GM19099 (cell line): ENCODE measurements at regions not wholly inside any gene's neighbourhood (a gene's known extent, or its start where the extent isn't known, plus 50 kb on each side); places are given as distances from the start of the nearest gene placed in this dataset.

ENCODE experiments used
- POLR2A ChIP-seq: IDR thresholded peaks from 3 replicates; pipeline ENCODE4 v1.6.1; 2011; ENCODE audit warnings: low read depth; ENCODE audit not compliant: insufficient read length; ENCODE audit errors: extremely low read depth

GRCh38 chr3:178100908-178101307 lies 435.3 kb upstream of the KCNMB2 start:
- TF ChIP-seq POLR2A = no peak

DNA sequence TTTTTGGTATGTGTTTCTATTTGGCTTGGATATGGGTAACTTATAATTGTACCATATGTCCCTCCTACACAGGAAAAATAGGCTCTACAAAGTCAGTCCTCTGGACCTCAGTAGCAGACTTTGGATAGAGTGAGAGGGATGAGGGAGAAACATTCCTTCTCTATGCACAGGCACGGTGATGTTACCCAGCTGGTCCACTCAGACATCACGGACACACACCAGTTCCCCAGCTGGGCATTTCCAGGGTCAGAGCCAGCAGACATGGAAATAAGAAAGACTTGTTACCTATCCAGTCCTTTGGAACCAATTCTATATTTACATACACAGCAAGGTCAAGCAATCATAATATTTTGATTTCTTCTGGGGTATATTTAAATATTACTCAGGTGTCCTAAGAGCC lies 433.1 kb upstream of the KCNMB2 start:
- TF ChIP-seq POLR2A = no peak

DNA sequence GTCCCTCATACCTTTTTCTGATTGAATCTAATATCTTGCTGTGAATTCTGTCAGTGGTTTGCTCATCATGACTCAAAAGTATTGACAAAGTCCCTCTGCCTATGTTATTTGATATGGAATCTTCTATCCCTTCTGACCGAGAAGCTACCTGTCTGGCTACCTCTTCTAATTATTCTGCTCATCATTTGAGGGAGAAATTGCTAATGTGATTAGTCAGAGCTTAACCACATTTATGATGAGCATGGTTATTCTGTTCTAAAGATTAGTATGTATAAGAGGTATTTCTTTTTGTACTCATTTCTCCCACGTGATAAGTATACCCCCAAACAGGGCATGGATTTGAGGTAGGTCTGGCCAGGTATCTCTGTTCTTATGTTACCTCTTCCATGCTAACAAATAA lies 428.4 kb upstream of the KCNMB2 start:
- TF ChIP-seq POLR2A = no peak

GRCh38 chr3:178109691-178110090 lies 426.5 kb upstream of the KCNMB2 start:
- TF ChIP-seq POLR2A = no peak

- no peak for TF ChIP-seq POLR2A
These were observed 424.1 kb upstream of the KCNMB2 start for GRCh38 chr3:178112134-178112533.

- TF ChIP-seq POLR2A = no peak
These were observed 418.6 kb upstream of the KCNMB2 start for GRCh38 chr3:178117641-178118040.

- TF ChIP-seq POLR2A = no peak
These were observed 415.9 kb upstream of the KCNMB2 start for GRCh38 chr3:178120367-178120766.

DNA sequence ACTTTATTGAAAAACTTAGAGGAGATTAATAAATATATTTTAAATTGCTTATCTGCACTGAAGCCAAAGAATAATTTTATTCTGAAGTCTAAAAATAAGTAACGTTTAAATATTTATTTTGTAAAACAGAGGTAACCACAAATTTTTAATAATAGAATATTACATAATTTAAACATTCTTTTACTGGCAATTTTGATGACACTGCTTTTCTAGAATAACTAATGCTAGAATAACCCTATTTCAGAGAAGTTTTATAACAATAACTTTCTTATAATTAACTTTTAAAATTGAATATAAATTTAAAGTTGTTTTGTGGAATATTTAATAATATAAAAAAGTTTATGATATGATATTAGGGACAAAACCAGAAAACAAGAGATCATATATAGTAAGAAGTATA lies 409.6 kb upstream of the KCNMB2 start:
- TF ChIP-seq POLR2A = no peak

GRCh38 chr3:178127221-178127620 lies 409.0 kb upstream of the KCNMB2 start:
- no peak for TF ChIP-seq POLR2A

GRCh38 chr3:178129109-178129508 lies 407.1 kb upstream of the KCNMB2 start:
- TF ChIP-seq POLR2A = no peak

- TF ChIP-seq POLR2A = no peak
These were observed 404.4 kb upstream of the KCNMB2 start for GRCh38 chr3:178131801-178132200.

DNA sequence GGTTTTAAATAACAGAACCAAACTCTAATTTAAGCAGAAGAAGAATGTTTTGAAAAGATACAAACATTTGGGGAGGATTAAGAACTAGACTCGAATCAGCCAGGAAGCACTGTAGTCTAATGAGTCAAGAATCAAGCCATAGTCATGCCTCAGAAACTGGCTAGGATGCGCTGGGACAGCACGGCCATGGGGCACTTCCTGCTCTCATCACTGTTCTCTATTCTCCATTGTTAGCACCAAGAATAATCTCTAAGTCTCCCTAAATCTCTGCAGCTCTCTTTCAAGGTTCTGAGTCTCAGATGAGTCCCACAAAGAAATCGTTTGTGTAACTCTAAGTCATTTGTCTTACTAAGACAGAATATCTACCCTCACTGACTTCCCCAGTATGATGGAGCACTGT lies 399.0 kb upstream of the KCNMB2 start:
- no peak for TF ChIP-seq POLR2A

- no peak for TF ChIP-seq POLR2A
These were observed 398.4 kb upstream of the KCNMB2 start for GRCh38 chr3:178137831-178138230.

GRCh38 chr3:178139116-178139515 lies 397.1 kb upstream of the KCNMB2 start:
- TF ChIP-seq POLR2A = no peak

DNA sequence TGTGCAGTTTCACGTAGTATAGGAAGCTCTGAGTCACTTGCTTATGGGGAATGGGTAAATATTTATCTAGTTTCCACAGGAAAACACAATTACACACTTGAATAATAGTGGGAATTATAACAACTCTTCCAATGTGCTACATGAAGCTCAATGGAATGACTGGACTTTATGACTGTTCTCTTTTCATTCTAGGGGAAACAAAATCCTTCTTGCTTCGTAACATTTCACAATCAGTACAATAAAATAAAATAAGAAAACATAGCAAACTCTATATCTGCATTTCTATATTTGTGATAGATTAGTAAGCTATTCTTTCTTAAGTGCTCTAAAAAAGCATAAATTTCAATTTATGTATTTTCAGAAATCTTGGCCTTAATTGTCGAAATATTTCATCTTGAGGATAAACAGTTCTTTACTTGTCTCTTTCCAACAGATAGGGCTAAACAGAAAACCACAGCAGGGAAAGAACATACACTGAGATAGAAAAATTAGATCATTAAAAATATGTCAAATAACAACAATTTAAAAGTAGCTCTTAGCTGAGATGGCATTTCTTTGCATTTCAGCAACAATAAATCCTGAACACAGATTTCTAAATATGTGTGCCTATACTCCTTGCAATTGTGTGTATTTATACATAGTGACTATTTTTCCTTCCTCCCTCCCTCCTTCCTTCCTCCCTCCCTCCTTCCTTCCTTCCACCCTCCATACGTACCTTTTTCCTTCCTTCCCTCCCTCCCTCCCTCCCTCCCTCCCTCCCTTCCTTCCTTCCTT lies 395.5 kb upstream of the KCNMB2 start:
- no peak for TF ChIP-seq POLR2A

- TF ChIP-seq POLR2A = no peak
These were observed 389.8 kb upstream of the KCNMB2 start for GRCh38 chr3:178146406-178146831.

- no peak for TF ChIP-seq POLR2A
These were observed 389.2 kb upstream of the KCNMB2 start for GRCh38 chr3:178147001-178147400.
